HEK293 (cell line): ENCODE measurements at regions not wholly inside any gene's neighbourhood (a gene's known extent, or its start where the extent isn't known, plus 50 kb on each side); places are given as distances from the start of the nearest gene placed in this dataset.

ENCODE experiments used
- CTCF ChIA-PET: fragments of 350-600 bp; formaldehyde crosslinking; extraction: SDS; loops from one replicate; lab custom pipeline; 2021; ENCODE audit warnings: antibody characterized with exemption; lab: Yijun Ruan, JAX
- POLR2A ChIA-PET: fragments of 300-600 bp; formaldehyde crosslinking; extraction: SDS; loops from one replicate; lab custom pipeline; 2020; ENCODE audit warnings: antibody characterized with exemption, inconsistent platforms; lab: Yijun Ruan, JAX
- H3K27ac ChIP-seq: fragments of 200-500 bp; sonication (Bioruptor generic); 2 replicates; pipeline ENCODE4 v1.5.1; 2014; ENCODE audit warnings: low read depth, low read length, control low read depth, inconsistent platforms; ENCODE audit errors: extremely low read depth
- H3K36me3 ChIP-seq, 2 experiments: fragments of 200-500 bp in 1 of 2; sonication (Bioruptor generic) in 1 of 2; 1 replicate in 1 of 2; 2 replicates in 1 of 2; pipeline ENCODE4 v1.5.1; 2014 to 2017; ENCODE audit warnings: inconsistent platforms in 2 of 2, low read length in 2 of 2; ENCODE audit not compliant: control insufficient read depth in 2 of 2, insufficient read depth in 1 of 2
- H3K4me1 ChIP-seq: fragments of 200-500 bp; sonication (Bioruptor generic); 2 replicates; pipeline ENCODE4 v1.5.1; 2014; ENCODE audit warnings: mild to moderate bottlenecking, low read length, inconsistent platforms; ENCODE audit not compliant: control insufficient read depth, insufficient read depth
- H3K4me3 ChIP-seq: 2 replicates; pipeline ENCODE4 v1.5.1; 2011; ENCODE audit warnings: low read depth, mild to moderate bottlenecking, control low read depth, low read length, moderate library complexity
- H3K9me3 ChIP-seq: fragments of 200-500 bp; sonication (Bioruptor generic); 2 replicates; pipeline ENCODE4 v1.5.1; 2014; ENCODE audit warnings: low read depth, low read length, inconsistent platforms; ENCODE audit not compliant: control insufficient read depth, insufficient read depth
- BCL11A ChIP-seq: fragments of 450-650 bp; formaldehyde crosslinking; IDR thresholded peaks from 2 replicates; pipeline ENCODE4 v1.5.1; 2016; ENCODE audit warnings: low read depth, missing biosample characterization, missing genetic modification characterization
- KLF16 ChIP-seq: fragments of 450-650 bp; formaldehyde crosslinking; IDR thresholded peaks from 2 replicates; pipeline ENCODE4 v1.5.1; 2017; ENCODE audit warnings: missing biosample characterization, missing genetic modification characterization
- KLF7 ChIP-seq: fragments of 450-650 bp; formaldehyde crosslinking; IDR thresholded peaks from 2 replicates; pipeline ENCODE4 v1.5.1; 2016; ENCODE audit warnings: missing biosample characterization, missing genetic modification characterization, borderline replicate concordance
- MEIS1 ChIP-seq: sonication (generic); formaldehyde crosslinking; IDR thresholded peaks from 2 replicates; pipeline ENCODE4 v1.8.1; 2022; ENCODE audit warnings: missing genetic modification reagents, mild to moderate bottlenecking, borderline replicate concordance
- ZBTB48 ChIP-seq: fragments of 450-650 bp; formaldehyde crosslinking; IDR thresholded peaks from 2 replicates; pipeline ENCODE4 v1.5.1; 2016; ENCODE audit warnings: missing biosample characterization, missing genetic modification characterization
- ZBTB7A ChIP-seq: fragments of 450-650 bp; formaldehyde crosslinking; IDR thresholded peaks from 2 replicates; pipeline ENCODE4 v1.5.1; 2016; ENCODE audit warnings: low read depth, missing biosample characterization, missing genetic modification characterization
- ZBTB8A ChIP-seq: fragments of 450-650 bp; formaldehyde crosslinking; IDR thresholded peaks from 2 replicates; pipeline ENCODE4 v1.5.1; 2016; ENCODE audit warnings: missing biosample characterization, missing genetic modification characterization
- ZNF2 ChIP-seq: fragments of 450-650 bp; formaldehyde crosslinking; IDR thresholded peaks from 2 replicates; pipeline ENCODE4 v1.5.1; 2016; ENCODE audit warnings: missing biosample characterization, missing genetic modification characterization
- ZNF404 ChIP-seq: fragments of 450-650 bp; formaldehyde crosslinking; IDR thresholded peaks from 2 replicates; pipeline ENCODE4 v1.5.1; 2017; ENCODE audit warnings: missing biosample characterization, missing genetic modification characterization
- ZNF600 ChIP-seq: fragments of 450-650 bp; formaldehyde crosslinking; IDR thresholded peaks from 2 replicates; pipeline ENCODE4 v1.5.1; 2016; ENCODE audit warnings: missing biosample characterization, missing genetic modification characterization
- TF ChIP-seq, protein P1 (sequence below): fragments of 450-650 bp; formaldehyde crosslinking; IDR thresholded peaks from 2 replicates; pipeline ENCODE4 v1.5.1; 2017; ENCODE audit warnings: missing biosample characterization, missing genetic modification characterization
- TF ChIP-seq, protein P2 (sequence below): fragments of 450-650 bp; formaldehyde crosslinking; IDR thresholded peaks from 2 replicates; pipeline ENCODE4 v1.5.1; 2016; ENCODE audit warnings: missing biosample characterization, missing genetic modification characterization
- TF ChIP-seq, protein P3 (sequence below): fragments of 450-650 bp; formaldehyde crosslinking; IDR thresholded peaks from 2 replicates; pipeline ENCODE4 v1.5.1; 2017; ENCODE audit warnings: missing biosample characterization, missing genetic modification characterization
- TF ChIP-seq, protein P4 (sequence below): fragments of 450-650 bp; formaldehyde crosslinking; IDR thresholded peaks from 2 replicates; pipeline ENCODE4 v1.5.1; 2016; ENCODE audit warnings: missing biosample characterization, missing genetic modification characterization
- TF ChIP-seq, protein P5 (sequence below): fragments of 450-650 bp; formaldehyde crosslinking; conservative IDR thresholded peaks from 2 replicates; pipeline ENCODE4 v1.5.1; 2016; ENCODE audit warnings: low read depth, missing biosample characterization, missing genetic modification characterization
- TF ChIP-seq, protein P6 (sequence below): fragments of 450-650 bp; formaldehyde crosslinking; IDR thresholded peaks from 2 replicates; pipeline ENCODE4 v1.5.1; 2017; ENCODE audit warnings: missing biosample characterization, missing genetic modification characterization
- TF ChIP-seq, protein P7 (sequence below): fragments of 450-650 bp; formaldehyde crosslinking; IDR thresholded peaks from 2 replicates; pipeline ENCODE4 v1.5.1; 2016; ENCODE audit warnings: missing biosample characterization, missing genetic modification characterization
- TF ChIP-seq, protein P8 (sequence below): fragments of 450-650 bp; formaldehyde crosslinking; IDR thresholded peaks from 2 replicates; pipeline ENCODE4 v1.5.1; 2016; ENCODE audit warnings: missing biosample characterization, missing genetic modification characterization

DNA sequence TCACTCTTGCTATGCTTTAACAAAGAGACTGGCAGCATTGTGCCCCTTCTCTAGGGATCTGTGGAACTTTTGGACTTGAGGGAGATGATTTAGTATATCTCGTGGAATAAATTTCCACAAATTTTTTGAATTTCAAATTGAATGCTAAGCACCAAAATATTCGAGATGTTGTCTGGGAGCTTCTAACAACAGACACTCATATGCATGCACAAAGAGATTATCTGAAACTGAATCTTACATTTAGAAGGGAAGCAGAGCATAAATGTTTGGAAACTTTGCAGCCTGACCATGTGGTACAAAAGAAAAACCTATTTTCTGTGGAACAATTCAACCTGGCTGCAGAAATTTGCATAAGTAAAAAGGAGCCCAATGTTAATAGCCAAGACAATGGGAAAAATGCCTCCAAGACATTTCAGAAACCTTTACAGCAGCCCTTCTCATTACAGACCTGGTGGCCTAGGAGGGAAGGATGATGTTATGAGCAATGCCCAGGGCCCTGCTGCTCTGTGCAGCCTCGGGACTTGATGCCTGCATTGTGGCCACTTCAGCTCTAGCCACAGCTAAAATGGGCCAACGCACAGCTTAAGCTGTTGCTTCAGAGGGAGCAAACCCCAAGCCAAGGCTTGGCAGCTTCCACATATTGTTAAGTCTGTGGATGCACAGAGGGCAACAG is 285.8 kb upstream of the FAM174A start:
- Histone ChIP-seq H3K4me1 (no peaks in the 10 kb centered on the region), H3K36me3 (no peaks in the 10 kb centered on the region), H3K4me3 (no peak overlapping the region), H3K9me3 (no peaks in the 10 kb centered on the region), H3K27ac (no peak overlapping the region)
- ChIA-PET POLR2A (no interaction called here), CTCF (no interaction called here)
- no peak for TF ChIP-seq KLF16 (tag by site-specific recombination)
- TF ChIP-seq, protein P1, sequence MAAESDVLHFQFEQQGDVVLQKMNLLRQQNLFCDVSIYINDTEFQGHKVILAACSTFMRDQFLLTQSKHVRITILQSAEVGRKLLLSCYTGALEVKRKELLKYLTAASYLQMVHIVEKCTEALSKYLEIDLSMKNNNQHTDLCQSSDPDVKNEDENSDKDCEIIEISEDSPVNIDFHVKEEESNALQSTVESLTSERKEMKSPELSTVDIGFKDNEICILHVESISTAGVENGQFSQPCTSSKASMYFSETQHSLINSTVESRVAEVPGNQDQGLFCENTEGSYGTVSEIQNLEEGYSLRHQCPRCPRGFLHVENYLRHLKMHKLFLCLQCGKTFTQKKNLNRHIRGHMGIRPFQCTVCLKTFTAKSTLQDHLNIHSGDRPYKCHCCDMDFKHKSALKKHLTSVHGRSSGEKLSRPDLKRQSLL = no peak
- TF ChIP-seq BCL11A (tag by site-specific recombination) = no peak
- no peak for TF ChIP-seq ZBTB7A
- TF ChIP-seq, protein P2, sequence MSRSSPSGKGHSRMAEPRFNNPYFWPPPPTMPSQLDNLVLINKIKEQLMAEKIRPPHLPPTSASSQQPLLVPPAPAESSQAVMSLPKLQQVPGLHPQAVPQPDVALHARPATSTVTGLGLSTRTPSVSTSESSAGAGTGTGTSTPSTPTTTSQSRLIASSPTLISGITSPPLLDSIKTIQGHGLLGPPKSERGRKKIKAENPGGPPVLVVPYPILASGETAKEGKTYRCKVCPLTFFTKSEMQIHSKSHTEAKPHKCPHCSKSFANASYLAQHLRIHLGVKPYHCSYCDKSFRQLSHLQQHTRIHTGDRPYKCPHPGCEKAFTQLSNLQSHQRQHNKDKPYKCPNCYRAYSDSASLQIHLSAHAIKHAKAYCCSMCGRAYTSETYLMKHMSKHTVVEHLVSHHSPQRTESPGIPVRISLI (tag by site-specific recombination) = no peak
- no peak for TF ChIP-seq ZNF404 (tag by site-specific recombination)
- no peak for TF ChIP-seq MEIS1 (CRISPR knock-in tag)
- TF ChIP-seq ZNF2 (tag by site-specific recombination) = no peak
- TF ChIP-seq, protein P3, sequence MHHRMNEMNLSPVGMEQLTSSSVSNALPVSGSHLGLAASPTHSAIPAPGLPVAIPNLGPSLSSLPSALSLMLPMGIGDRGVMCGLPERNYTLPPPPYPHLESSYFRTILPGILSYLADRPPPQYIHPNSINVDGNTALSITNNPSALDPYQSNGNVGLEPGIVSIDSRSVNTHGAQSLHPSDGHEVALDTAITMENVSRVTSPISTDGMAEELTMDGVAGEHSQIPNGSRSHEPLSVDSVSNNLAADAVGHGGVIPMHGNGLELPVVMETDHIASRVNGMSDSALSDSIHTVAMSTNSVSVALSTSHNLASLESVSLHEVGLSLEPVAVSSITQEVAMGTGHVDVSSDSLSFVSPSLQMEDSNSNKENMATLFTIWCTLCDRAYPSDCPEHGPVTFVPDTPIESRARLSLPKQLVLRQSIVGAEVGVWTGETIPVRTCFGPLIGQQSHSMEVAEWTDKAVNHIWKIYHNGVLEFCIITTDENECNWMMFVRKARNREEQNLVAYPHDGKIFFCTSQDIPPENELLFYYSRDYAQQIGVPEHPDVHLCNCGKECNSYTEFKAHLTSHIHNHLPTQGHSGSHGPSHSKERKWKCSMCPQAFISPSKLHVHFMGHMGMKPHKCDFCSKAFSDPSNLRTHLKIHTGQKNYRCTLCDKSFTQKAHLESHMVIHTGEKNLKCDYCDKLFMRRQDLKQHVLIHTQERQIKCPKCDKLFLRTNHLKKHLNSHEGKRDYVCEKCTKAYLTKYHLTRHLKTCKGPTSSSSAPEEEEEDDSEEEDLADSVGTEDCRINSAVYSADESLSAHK (tag by site-specific recombination) = no peak
- TF ChIP-seq, protein P4, sequence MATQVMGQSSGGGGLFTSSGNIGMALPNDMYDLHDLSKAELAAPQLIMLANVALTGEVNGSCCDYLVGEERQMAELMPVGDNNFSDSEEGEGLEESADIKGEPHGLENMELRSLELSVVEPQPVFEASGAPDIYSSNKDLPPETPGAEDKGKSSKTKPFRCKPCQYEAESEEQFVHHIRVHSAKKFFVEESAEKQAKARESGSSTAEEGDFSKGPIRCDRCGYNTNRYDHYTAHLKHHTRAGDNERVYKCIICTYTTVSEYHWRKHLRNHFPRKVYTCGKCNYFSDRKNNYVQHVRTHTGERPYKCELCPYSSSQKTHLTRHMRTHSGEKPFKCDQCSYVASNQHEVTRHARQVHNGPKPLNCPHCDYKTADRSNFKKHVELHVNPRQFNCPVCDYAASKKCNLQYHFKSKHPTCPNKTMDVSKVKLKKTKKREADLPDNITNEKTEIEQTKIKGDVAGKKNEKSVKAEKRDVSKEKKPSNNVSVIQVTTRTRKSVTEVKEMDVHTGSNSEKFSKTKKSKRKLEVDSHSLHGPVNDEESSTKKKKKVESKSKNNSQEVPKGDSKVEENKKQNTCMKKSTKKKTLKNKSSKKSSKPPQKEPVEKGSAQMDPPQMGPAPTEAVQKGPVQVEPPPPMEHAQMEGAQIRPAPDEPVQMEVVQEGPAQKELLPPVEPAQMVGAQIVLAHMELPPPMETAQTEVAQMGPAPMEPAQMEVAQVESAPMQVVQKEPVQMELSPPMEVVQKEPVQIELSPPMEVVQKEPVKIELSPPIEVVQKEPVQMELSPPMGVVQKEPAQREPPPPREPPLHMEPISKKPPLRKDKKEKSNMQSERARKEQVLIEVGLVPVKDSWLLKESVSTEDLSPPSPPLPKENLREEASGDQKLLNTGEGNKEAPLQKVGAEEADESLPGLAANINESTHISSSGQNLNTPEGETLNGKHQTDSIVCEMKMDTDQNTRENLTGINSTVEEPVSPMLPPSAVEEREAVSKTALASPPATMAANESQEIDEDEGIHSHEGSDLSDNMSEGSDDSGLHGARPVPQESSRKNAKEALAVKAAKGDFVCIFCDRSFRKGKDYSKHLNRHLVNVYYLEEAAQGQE (tag by site-specific recombination) = no peak
- TF ChIP-seq ZBTB8A (tag by site-specific recombination) = no peak
- TF ChIP-seq ZNF600 (tag by site-specific recombination) = no peak
- TF ChIP-seq, protein P5, sequence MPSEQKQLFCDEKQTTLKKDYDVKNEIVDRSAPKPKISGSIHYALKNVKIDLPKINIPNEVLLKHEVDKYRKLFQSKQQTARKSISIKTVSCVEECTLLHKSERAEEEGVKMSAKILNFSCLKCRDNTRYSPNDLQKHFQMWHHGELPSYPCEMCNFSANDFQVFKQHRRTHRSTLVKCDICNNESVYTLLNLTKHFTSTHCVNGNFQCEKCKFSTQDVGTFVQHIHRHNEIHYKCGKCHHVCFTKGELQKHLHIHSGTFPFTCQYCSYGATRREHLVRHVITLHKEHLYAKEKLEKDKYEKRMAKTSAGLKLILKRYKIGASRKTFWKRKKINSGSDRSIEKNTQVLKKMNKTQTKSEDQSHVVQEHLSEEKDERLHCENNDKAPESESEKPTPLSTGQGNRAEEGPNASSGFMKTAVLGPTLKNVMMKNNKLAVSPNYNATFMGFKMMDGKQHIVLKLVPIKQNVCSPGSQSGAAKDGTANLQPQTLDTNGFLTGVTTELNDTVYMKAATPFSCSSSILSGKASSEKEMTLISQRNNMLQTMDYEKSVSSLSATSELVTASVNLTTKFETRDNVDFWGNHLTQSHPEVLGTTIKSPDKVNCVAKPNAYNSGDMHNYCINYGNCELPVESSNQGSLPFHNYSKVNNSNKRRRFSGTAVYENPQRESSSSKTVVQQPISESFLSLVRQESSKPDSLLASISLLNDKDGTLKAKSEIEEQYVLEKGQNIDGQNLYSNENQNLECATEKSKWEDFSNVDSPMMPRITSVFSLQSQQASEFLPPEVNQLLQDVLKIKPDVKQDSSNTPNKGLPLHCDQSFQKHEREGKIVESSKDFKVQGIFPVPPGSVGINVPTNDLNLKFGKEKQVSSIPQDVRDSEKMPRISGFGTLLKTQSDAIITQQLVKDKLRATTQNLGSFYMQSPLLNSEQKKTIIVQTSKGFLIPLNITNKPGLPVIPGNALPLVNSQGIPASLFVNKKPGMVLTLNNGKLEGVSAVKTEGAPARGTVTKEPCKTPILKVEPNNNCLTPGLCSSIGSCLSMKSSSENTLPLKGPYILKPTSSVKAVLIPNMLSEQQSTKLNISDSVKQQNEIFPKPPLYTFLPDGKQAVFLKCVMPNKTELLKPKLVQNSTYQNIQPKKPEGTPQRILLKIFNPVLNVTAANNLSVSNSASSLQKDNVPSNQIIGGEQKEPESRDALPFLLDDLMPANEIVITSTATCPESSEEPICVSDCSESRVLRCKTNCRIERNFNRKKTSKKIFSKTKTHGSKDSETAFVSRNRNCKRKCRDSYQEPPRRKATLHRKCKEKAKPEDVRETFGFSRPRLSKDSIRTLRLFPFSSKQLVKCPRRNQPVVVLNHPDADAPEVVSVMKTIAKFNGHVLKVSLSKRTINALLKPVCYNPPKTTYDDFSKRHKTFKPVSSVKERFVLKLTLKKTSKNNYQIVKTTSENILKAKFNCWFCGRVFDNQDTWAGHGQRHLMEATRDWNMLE = no peak
- TF ChIP-seq, protein P6, sequence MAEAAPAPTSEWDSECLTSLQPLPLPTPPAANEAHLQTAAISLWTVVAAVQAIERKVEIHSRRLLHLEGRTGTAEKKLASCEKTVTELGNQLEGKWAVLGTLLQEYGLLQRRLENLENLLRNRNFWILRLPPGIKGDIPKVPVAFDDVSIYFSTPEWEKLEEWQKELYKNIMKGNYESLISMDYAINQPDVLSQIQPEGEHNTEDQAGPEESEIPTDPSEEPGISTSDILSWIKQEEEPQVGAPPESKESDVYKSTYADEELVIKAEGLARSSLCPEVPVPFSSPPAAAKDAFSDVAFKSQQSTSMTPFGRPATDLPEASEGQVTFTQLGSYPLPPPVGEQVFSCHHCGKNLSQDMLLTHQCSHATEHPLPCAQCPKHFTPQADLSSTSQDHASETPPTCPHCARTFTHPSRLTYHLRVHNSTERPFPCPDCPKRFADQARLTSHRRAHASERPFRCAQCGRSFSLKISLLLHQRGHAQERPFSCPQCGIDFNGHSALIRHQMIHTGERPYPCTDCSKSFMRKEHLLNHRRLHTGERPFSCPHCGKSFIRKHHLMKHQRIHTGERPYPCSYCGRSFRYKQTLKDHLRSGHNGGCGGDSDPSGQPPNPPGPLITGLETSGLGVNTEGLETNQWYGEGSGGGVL (tag by site-specific recombination) = no peak
- TF ChIP-seq, protein P7, sequence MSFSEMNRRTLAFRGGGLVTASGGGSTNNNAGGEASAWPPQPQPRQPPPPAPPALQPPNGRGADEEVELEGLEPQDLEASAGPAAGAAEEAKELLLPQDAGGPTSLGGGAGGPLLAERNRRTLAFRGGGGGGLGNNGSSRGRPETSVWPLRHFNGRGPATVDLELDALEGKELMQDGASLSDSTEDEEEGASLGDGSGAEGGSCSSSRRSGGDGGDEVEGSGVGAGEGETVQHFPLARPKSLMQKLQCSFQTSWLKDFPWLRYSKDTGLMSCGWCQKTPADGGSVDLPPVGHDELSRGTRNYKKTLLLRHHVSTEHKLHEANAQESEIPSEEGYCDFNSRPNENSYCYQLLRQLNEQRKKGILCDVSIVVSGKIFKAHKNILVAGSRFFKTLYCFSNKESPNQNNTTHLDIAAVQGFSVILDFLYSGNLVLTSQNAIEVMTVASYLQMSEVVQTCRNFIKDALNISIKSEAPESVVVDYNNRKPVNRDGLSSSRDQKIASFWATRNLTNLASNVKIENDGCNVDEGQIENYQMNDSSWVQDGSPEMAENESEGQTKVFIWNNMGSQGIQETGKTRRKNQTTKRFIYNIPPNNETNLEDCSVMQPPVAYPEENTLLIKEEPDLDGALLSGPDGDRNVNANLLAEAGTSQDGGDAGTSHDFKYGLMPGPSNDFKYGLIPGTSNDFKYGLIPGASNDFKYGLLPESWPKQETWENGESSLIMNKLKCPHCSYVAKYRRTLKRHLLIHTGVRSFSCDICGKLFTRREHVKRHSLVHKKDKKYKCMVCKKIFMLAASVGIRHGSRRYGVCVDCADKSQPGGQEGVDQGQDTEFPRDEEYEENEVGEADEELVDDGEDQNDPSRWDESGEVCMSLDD = no peak
- TF ChIP-seq, protein P8, sequence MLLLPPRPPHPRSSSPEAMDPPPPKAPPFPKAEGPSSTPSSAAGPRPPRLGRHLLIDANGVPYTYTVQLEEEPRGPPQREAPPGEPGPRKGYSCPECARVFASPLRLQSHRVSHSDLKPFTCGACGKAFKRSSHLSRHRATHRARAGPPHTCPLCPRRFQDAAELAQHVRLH (tag by site-specific recombination) = no peak
- TF ChIP-seq KLF7 = no peak
- no peak for TF ChIP-seq ZBTB48 (tag by site-specific recombination)
